GM12891 (cell line): ENCODE measurements at regions not wholly inside any gene's neighbourhood (a gene's known extent, or its start where the extent isn't known, plus 50 kb on each side); places are given as distances from the start of the nearest gene placed in this dataset.

ENCODE experiments used
- DNase-seq: peaks from one replicate; pipeline ENCODE4 v3.0.0; 2011; ENCODE audit warnings: low spot score; ENCODE audit not compliant: insufficient read length
- FAIRE-seq: peaks from 2 replicates; lab custom pipeline; 2011; peaks lifted over from hg19 to GRCh38; lab: Jason Lieb, UNC
- PAX5 ChIP-seq: IDR thresholded peaks from 2 replicates; pipeline ENCODE4 v1.6.1; 2011; ENCODE audit warnings: low read length, moderate library complexity, mild to moderate bottlenecking; ENCODE audit not compliant: insufficient read depth, severe bottlenecking
- POLR2A ChIP-seq: IDR thresholded peaks from 2 replicates; pipeline ENCODE4 v1.6.1; 2011; ENCODE audit warnings: low read depth, low read length, control low read depth
- POLR2AphosphoS5 ChIP-seq: IDR thresholded peaks from 2 replicates; pipeline ENCODE4 v1.6.1; 2011; ENCODE audit warnings: low read depth, low read length, control low read depth
- POU2F2 ChIP-seq: IDR thresholded peaks from 2 replicates; pipeline ENCODE4 v1.6.1; 2011; ENCODE audit warnings: low read depth, mild to moderate bottlenecking, control low read depth, low read length, moderate library complexity
- SPI1 ChIP-seq: IDR thresholded peaks from 2 replicates; pipeline ENCODE4 v1.6.1; 2011; ENCODE audit warnings: low read depth, low read length, control low read depth
- TAF1 ChIP-seq: IDR thresholded peaks from 2 replicates; pipeline ENCODE4 v1.6.1; 2011; ENCODE audit warnings: low read depth, low read length, control low read depth

DNA sequence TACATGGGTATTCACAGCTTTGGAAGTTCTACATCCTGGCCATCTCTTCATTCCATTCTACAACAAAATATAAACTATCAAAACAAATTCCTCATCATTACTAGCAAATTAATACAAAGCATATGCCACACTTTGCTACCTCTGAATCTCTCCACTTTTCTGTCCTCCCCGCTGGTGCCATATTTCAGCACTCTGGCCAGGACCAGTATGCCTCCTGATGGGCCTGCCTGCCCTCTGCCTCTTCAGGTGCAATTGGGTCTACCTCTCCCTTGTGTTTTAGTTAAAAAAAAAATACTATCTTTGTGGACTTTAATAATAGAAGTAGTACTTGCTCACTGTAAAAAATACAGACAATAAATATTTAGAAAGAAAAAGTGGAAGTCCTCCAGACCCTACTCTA is 448.8 kb downstream of the WDR72 start:
- FAIRE-seq (no peak), DNase-seq (no peak)
- TF ChIP-seq SPI1 (no peak), POU2F2 (no peak), POLR2A (no peak), TAF1 (no peak), POLR2AphosphoS5 (no peak), PAX5 (no peak)

DNA sequence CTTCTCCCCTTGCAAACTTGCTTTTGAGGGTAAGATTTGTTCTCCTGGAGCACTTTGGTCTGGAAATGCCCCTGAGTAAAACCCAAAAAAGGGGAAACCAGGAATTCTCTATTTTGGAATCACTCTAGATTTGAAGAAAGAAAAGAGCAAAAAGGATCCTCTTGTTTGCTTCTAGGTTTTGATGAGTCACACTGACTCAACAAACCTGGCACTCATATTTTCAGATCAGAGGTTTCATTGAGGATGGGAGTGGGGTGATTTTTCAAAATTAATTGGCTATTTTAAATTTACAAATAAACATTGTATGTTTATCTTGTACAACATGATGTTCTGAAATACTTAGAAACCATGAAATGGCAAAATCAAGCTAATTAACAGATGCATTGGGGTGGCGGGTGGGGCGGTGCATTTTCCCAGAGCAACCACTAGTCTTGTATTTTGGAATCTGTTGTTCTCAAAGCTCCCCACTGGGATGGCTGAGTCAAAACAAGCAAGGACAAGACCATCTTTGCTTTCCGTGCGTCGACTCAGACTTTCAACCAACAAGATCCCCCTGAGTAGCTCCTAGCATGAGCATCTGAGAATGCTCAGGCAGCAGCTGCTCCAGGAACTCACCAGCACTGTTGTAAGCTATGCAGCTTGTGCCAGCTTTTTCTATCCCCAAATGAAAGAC is 451.4 kb downstream of the WDR72 start:
- FAIRE-seq: no peak
- DNase-seq: no peak
- TF ChIP-seq SPI1 (no peak), TAF1 (no peak), POLR2A (no peak), POU2F2 (no peak), POLR2AphosphoS5 (no peak), PAX5 (no peak)

DNA sequence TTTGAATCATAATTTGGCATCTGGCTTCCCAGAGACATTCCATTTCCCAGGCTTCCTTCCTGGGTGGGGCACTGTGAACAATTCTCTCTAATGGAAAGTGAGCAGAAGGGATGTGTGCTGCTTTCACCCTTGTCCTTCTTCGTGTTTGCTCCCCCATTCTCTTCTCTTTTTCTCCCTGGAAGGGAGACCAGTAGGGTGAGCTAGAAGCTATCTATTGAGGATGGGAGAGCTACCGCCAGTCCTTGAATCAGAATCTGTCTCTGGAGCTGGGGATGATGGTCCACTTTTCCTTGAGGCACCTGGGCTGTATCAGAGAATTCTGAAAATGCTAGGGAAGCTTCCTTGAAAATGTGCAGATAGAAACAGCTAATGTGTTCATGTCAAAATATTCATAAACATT is 453.9 kb downstream of the WDR72 start:
- TF ChIP-seq POLR2A (no peak), TAF1 (no peak), PAX5 (no peak), SPI1 (no peak), POU2F2 (no peak), POLR2AphosphoS5 (no peak)
- no peak for DNase-seq
- no peak for FAIRE-seq

DNA sequence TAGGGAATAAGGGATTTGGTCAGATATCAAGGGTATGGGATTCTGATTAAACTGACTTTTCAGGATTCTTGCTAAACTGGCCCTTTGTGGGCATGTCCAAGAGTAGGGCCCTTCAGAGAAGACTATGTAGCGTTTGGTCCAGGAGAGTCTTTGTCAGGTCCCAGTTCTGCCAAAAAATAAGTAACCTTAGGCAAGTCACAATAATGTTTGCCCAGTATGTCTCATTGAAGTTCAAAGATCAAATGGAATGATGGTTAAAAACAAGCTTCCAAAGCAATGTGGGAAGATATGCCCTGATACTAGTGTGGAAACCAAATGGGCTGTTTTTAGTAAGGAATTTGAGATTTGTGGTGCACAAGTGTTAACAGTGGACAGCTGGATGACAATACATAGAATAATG is 454.4 kb downstream of the WDR72 start:
- TF ChIP-seq SPI1: no peak
- FAIRE-seq: no peak
- no peak for DNase-seq

DNA sequence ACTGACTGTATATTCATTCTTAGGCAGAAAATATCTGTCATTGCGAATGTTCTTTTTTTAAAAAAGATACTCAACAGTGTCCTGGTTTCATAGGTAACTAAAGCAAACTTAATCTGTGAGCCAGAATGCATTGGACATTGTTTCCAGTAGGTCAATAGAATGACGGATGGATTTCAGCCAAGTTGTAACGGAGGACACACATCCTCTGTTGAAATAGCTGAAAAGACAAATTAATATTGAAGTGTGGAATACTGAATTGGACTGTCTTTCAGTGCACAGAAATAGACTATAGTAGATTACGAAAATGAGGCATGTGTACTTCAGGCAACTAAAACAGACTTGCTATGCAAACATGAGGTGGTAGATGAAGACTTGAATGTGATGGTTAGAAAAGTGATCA is 461.6 kb downstream of the WDR72 start:
- DNase-seq (no peak), FAIRE-seq (no peak)
- TF ChIP-seq POLR2AphosphoS5: no peak
- TF ChIP-seq SPI1: no peak
- TF ChIP-seq PAX5: no peak
- no peak for TF ChIP-seq POU2F2

DNA sequence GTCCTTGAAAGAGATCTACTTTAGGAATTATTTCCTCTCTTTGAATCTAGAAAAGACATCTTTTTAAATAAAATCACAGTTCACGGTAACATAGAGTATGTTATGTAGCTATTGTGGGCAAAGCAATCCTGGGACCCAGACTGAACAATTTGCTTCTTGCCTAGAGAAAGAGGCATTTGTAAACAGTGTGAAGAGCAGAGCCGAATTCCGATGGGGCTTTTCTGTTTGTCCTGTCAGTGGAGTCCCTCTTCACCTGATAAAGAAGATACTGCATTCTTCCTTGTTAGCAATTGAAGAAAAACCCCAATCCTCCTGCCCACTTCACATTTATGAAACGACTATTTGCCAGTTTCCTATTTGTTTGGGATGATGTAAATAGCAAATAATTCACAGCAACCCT is 462.9 kb downstream of the WDR72 start:
- TF ChIP-seq PAX5: no peak
- no peak for TF ChIP-seq TAF1
- no peak for TF ChIP-seq SPI1
- TF ChIP-seq POLR2A: no peak
- TF ChIP-seq POU2F2: no peak
- TF ChIP-seq POLR2AphosphoS5: no peak
- no peak for FAIRE-seq

DNA sequence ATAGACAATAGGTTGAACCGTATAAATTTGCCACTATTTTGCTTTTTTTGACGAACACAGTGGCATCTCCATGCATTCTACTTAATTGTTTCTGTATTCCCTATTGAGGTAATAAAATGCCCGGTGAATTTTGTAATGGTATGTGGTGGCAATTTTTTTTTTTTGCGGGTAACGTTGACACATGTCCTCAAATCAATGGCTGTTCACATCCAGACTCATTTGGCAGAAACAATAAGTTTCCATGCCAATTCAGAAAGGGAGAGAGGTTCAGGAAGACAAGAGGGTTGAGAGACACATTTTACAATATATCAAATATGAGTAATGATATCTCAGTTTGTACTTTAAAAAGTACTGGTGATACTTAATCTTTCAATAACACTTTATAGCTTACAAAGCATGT is 463.9 kb downstream of the WDR72 start:
- DNase-seq: no peak
- TF ChIP-seq PAX5 (no peak), TAF1 (no peak), POU2F2 (no peak), SPI1 (no peak), POLR2AphosphoS5 (no peak), POLR2A (no peak)

More for the DNA sequence above, 462.9 kb downstream of the WDR72 start:
- no peak for DNase-seq

DNA sequence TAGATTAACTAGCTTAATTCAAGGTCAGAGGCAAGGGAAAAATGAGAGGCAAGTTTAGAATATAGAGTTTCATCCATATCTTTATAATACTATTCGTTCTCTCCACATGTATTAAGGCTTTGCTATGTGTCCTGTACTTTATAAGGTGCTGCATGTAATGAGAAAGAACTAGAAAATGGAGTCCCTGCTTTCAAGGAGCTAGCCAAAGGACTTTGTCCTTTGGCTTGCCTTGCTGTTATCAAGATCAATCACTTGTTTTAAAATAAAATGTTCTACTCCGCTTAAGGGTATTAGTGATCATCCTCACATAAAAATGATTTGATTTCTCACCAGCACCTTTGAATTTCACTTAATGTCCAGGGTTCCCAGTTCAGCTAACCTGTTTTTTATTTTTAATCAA is 470.9 kb downstream of the WDR72 start:
- no peak for FAIRE-seq
- TF ChIP-seq PAX5 (no peak), POLR2A (no peak), POU2F2 (no peak), POLR2AphosphoS5 (no peak), SPI1 (no peak)

More for the DNA sequence above, 463.9 kb downstream of the WDR72 start:
- FAIRE-seq: no peak

DNA sequence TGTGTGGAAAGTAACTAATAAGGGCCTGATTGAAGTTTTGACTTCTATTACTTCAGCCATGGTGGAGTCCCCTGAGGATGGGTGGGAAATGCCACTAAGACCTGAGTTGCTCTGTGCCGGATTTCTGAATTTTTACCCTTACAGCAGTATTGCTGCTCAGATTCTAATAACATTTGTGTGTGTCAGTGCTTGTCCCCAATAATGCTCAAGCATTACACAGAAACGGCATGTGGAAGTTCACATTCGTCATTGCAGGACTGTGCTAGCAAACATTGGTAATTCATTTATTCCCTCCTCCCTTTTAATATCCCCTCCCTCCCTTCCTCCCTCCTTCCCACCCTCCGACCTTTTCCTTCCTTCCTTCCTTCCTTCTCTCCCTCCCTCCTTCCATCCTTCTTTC is 484.5 kb upstream of the ONECUT1 start:
- FAIRE-seq: no peak
- DNase-seq: no peak
- TF ChIP-seq TAF1: no peak
- no peak for TF ChIP-seq POLR2A
- no peak for TF ChIP-seq SPI1
- no peak for TF ChIP-seq POU2F2
- no peak for TF ChIP-seq PAX5
- TF ChIP-seq POLR2AphosphoS5: no peak

More for the DNA sequence above, 470.9 kb downstream of the WDR72 start:
- DNase-seq: no peak

DNA sequence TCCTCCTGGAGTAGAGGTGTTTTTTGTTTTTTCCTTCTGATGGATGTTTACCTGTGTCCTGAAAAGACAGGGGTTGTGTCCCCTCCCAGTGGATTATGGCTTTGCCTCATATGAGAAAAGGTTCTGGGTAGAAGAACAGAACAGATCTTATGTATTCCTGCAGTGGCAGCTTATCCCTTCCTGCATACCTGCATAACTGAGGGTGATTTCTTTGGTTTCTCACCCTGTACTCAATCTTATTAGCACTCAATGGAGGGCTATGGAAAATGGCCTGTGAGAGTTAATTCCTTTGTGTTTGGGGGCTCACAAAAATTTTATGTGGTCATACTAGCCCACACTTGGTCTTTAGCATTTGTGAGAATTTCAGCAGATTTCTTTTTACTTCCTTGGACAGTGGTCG is 482.0 kb upstream of the ONECUT1 start:
- TF ChIP-seq POLR2AphosphoS5 (no peak), TAF1 (no peak), POU2F2 (no peak), PAX5 (no peak), POLR2A (no peak), SPI1 (no peak)
- FAIRE-seq (no peak), DNase-seq (no peak)

DNA sequence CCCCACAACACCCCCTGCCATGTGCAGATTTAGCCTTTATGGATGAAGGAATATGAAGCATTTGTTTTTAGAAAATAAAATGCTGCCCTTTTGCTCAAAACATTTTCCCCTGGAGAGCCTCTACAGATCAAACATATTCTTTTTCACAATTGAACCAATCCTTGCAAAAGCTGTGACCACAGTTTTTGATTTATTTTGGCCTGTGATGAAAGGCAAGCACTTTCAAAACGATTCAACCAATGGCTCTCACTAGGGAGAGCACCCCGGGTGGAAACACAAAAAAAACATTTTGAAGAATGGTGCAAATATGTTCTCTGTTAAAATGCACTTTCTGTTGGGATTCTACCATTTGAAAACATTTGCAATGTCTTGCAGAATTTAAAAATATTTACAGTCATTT is 476.0 kb upstream of the ONECUT1 start:
- TF ChIP-seq POU2F2: no peak
- no peak for TF ChIP-seq TAF1
- TF ChIP-seq PAX5: no peak
- TF ChIP-seq POLR2A: no peak
- TF ChIP-seq POLR2AphosphoS5: no peak
- FAIRE-seq: no peak

More for the DNA sequence above, 476.0 kb upstream of the ONECUT1 start:
- DNase-seq: no peak
